Anterior cingulate cortex (tissue), 58 donors: ENCODE measurements at regions not wholly inside any gene's neighbourhood (a gene's known extent, or its start where the extent isn't known, plus 50 kb on each side); places are given as distances from the start of the nearest gene placed in this dataset.

Source experiments
- DNase-seq, 58 donors: peaks; one replicate each; lab custom pipeline; 2025; lab: John Stamatoyannopoulos, UW

DNA sequence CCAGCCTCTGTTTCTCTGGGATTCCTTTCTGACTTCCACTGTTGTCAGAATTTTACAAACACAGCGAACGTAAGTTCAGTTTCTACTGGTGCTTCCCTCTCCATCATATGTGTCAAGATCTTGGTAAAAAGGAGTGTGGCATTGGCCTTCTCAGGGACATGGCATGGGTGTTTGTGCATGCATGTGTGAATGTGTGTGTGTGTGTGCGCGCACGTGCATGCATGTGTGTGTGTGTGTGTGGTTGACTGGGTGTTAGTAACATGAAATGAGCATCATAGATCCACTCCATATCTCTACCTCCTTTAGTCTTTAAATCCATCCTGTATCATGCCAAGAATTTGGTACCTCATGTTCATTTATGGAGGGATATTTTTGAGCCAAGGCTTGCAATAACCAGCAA lies 411.3 kb downstream of the NPHP4 start:
- no peak for DNase-seq

- DNase-seq: no peak
Observed at GRCh38 chr1:5579966-5580365, 412.3 kb downstream of the NPHP4 start.

GRCh38 chr1:5578690-5579089 lies 413.5 kb downstream of the NPHP4 start:
- DNase-seq: no peak

GRCh38 chr1:5577255-5578040 lies 414.8 kb downstream of the NPHP4 start:
- no peak for DNase-seq

- no peak for DNase-seq
Observed at GRCh38 chr1:5576673-5577065, 415.6 kb downstream of the NPHP4 start.

DNA sequence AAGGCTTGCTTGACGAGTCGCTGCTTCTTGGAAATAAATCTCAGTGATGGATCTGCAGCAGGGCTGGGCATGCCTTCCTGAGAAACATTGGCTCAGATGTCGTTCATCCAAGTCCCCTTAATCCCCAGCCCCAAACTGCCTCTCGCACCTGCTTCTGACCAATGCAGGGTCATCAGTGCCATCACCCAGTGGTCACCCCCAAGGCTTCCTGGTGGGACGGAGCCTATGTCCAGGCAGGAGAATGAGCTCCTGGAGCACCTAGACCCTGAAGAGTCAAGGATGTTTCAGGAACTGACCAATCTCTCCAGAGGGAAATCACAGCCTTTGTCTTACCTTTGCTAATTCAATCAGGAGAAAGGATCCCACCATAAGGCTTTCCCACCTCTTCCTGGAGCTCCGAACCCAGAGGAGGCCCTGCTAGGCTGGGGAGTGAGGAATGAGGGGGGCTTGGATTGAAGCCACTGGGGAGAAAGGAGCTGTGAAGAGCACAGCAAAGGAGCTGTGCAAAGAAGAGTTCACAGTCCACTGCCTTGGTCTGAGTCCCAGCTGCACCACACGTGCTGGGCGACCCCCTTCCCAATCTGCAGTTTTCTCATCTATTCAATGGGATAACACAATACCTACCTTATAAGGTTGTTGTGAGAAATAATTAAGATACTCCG lies 416.1 kb downstream of the NPHP4 start:
- DNase-seq: no peak

GRCh38 chr1:5575396-5575940 lies 416.8 kb downstream of the NPHP4 start:
- DNase-seq: no peak

DNA sequence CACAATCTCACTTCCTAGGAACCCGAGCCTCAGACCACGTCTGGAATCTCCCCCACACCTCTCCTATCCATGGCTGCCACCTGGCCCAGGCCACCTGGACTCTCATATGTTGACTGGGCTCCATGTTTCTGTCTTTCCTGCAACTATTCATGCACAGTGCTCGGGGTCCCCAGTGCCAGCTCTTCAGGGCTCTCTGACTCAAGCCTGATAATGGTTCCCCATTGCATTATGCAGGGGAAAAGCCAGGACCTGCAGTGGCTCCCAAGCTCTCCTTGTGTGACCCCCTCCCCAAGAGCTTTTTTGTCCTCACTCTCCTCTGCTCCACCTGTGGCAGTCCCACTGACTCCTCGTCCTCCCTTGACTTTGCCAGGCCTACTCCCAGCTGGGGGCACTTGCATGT lies 417.6 kb downstream of the NPHP4 start:
- no peak for DNase-seq

DNA sequence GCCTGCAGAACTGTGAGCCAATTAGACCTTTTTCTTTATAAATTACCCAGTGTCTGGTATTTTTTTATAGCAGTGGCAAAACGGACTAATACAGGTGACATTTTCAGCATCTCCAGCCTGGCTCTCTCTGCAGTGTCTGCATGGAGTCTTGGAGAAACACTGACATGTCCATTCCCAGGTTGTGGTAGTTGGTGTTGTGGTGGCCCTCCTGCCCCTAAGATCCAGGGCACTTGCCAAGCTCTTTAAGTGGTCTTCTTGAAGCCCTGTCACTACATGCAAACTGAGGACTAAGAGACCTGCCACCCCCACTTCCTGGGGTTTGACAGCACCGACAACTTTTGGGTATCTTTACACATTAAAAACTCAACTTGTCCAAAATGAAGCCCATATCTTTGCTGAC lies 419.4 kb downstream of the NPHP4 start:
- DNase-seq: no peak

GRCh38 chr1:5571861-5572401 lies 420.3 kb downstream of the NPHP4 start:
- no peak for DNase-seq

DNA sequence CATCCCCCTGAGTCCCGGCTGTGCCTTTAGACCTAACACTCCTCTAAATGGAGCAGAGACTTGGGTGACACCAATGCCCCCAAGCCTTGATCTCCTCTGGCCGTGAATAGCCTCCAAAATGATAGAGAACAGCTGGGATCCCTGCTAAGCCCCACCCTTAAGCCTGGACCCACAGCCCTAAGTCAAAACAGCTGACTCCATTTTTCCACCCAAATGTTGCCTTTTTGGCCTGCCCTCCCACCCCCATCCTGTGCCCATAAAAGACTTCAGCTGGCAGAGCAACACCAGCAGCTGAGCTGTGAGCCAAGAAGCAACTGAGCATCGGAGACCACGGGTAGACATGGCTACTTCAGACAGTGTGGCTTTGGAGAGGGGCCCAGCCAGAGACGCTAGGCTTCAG lies 420.8 kb downstream of the NPHP4 start:
- DNase-seq: no peak

- DNase-seq: no peak
Observed at GRCh38 chr1:5570931-5571330, 421.3 kb downstream of the NPHP4 start.

- DNase-seq: no peak
Observed at GRCh38 chr1:5568321-5568720, 423.9 kb downstream of the NPHP4 start.

DNA sequence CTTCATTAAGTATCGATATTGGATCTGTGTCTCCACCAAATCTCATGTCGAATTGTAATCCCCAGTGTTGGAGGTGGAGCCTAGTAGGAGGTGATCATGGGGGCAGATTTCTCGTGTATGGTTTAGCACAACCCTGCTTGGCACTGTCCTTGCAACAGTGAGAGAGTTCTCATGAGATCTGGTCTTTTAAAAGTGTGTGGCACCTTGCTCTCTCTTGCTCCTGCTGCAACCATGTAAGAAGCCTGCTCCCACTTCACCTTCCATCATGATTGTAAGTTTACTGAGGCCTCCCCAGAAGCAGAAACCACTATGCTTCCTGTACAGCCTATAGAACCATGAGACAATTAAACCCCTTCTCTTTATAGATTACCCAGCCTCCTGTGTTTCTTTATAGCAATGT lies 424.4 kb downstream of the NPHP4 start:
- no peak for DNase-seq

DNA sequence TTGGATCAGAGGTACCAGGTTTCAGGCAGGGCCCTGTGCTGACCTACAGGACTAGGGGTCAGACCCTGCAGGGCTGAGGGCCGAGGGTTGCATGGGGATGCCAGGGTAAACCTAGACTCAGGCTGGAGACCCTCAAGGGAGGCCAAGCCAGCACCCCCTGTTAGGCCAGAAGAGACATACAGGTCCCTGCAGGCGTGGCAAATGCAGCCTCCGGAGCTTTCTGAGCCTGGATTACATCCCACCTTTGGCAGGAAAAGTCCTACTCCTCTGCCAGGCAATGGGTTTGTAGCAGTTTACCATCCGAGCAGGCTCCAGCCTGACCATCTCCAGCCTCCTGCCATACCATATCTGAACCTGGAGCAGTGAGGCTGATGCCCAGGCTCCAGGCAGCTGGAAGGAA lies 425.3 kb downstream of the NPHP4 start:
- DNase-seq: no peak

DNA sequence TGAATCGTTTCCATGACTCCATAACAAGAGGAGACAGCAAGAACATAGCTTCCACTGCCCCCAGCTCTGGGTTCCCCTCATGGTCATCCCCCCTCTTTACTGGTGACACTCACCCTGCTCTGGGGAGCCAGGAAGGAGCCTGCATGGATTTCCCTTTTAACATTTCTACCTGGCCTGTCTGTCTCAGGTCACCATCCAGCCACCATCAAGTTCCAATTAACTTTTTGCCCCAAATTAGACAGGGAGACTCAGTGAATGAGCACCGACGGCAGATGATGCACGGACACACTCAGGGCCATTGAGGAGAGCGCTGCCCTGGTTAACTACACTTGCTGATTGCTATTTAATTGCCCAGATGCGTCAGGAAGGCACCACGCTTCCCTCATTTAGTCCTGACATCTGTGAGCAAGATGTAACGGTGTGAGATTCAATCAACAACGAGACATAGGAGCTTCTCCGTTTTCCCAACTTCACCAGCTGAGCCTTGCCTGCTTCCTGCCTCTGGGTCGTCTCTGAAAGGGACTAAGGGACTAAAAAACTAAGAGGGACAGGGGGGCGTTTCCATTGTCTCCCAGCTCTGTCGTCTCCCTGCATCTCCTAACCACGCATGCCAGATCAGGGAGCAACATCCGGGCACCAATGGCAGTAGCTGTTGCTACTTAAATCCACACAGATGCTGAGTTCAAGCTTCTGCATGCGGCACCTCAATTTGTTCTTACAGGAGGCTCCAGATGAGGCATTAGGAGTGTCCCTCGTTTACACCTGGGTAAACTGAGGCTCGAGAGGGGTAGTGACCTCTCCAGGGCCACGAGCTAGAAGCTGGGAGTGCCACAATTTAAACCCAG lies 426.7 kb downstream of the NPHP4 start:
- DNase-seq: no peak

DNA sequence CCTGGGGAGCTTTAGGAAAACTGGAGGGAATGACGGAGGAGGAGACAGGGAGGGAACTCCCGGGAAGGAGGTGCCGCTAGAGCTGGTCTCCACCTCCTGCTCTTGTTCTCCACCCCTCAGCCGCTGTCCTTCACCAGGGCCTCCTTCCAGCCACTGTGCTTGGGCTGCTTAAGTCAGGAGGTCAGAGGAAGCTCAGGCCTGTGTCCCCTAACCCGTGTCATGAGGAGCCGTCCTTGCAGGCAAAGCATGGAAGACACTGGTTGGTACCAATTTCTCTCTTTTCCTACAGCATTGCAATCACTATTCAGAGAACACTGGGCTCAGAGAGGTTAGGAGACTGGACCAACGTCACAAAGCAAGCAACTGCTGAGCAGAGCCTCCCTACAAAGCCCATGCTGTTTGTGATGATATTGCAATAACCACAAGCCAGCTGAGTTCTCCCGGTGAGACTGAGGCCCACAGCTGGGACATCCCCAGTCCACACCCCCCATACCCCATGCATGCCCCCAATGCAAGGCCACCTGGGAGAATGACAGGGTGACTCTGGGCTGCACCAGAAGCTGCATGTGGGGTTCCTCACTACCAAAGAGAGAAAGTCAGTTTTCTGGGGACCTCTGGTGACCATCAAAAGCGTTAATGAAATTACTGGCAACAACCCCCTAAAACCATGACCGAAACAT lies 427.5 kb downstream of the NPHP4 start:
- DNase-seq: no peak

GRCh38 chr1:5563861-5564577 lies 428.2 kb downstream of the NPHP4 start:
- no peak for DNase-seq

DNA sequence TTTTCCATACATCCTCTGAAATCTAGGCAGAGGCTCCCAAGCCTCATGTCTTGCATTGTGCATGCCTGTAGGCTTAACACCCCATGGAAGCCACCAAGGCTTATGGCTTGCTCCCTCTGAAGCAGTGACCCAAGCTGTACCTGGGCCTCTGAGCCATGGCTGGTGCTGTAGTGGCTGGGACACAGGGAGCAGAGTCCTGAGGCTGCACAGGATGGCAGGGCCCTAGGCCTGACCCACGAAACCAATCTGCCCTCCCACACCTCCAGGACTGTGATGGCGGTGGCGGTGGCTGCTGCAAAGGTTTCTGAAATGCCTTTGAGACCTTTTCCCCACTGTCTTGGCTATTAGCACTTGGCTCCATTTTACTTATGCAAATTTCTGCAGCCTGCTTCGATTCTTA lies 429.5 kb downstream of the NPHP4 start:
- no peak for DNase-seq

- DNase-seq: no peak
Observed at GRCh38 chr1:5562331-5562730, 429.9 kb downstream of the NPHP4 start.
